Epidermal melanocyte (primary cell): ENCODE measurements at regions not wholly inside any gene's neighbourhood (a gene's known extent, or its start where the extent isn't known, plus 50 kb on each side); places are given as distances from the start of the nearest gene placed in this dataset.

ENCODE experiments used
- DNase-seq: peaks from one replicate; pipeline ENCODE4 v3.0.0; 2011; ENCODE audit warnings: low spot score; ENCODE audit not compliant: insufficient read length

- DNase-seq, result no peak
Measured at GRCh38 chr6:132244744-132245143, 156.5 kb downstream of the MOXD1 start.

- DNase-seq, result no peak
Measured at GRCh38 chr6:132236744-132237143, 164.5 kb downstream of the MOXD1 start.

- no peak for DNase-seq
Measured at GRCh38 chr6:132236281-132236680, 165.0 kb downstream of the MOXD1 start.

- no peak for DNase-seq
Measured at GRCh38 chr6:132235596-132236280, 165.5 kb downstream of the MOXD1 start.

GRCh38 chr6:132234356-132234755, 166.9 kb downstream of the MOXD1 start:
- DNase-seq, result no peak

GRCh38 chr6:132231121-132231884, 170.0 kb downstream of the MOXD1 start:
- DNase-seq, result no peak

- DNase-seq, result no peak
Measured at GRCh38 chr6:132228894-132229293, 172.4 kb downstream of the MOXD1 start.

GRCh38 chr6:132227904-132228303, 173.4 kb downstream of the MOXD1 start:
- DNase-seq, result no peak

GRCh38 chr6:132224943-132225342, 176.3 kb downstream of the MOXD1 start:
- DNase-seq, result no peak

- DNase-seq, result no peak
Measured at GRCh38 chr6:132220800-132221199, 180.5 kb downstream of the MOXD1 start.

GRCh38 chr6:132219901-132220300, 181.4 kb downstream of the MOXD1 start:
- no peak for DNase-seq

- DNase-seq, result no peak
Measured at GRCh38 chr6:132218059-132218696, 183.1 kb downstream of the MOXD1 start.

GRCh38 chr6:132215805-132216204, 185.5 kb downstream of the MOXD1 start:
- no peak for DNase-seq

GRCh38 chr6:132214716-132215115, 186.6 kb downstream of the MOXD1 start:
- no peak for DNase-seq

GRCh38 chr6:132213732-132214131, 187.5 kb downstream of the MOXD1 start:
- no peak for DNase-seq

- no peak for DNase-seq
Measured at GRCh38 chr6:132213191-132213590, 188.1 kb downstream of the MOXD1 start.

- no peak for DNase-seq
Measured at GRCh38 chr6:132210886-132211563, 190.2 kb downstream of the MOXD1 start.

GRCh38 chr6:132209351-132209750, 191.9 kb downstream of the MOXD1 start:
- no peak for DNase-seq

- no peak for DNase-seq
Measured at GRCh38 chr6:132207991-132208390, 193.3 kb downstream of the MOXD1 start.

GRCh38 chr6:132205946-132206345, 195.3 kb downstream of the MOXD1 start:
- no peak for DNase-seq

GRCh38 chr6:132204591-132204990, 196.7 kb downstream of the MOXD1 start:
- DNase-seq, result no peak

- peak; percentile 71 for DNase-seq
Measured at GRCh38 chr6:132202574-132202973, 198.7 kb downstream of the MOXD1 start.
